ENCODE measurements at regions not wholly inside any gene's neighbourhood (a gene's known extent, or its start where the extent isn't known, plus 50 kb on each side); places are given as distances from the start of the nearest gene placed in this dataset.

DNA sequence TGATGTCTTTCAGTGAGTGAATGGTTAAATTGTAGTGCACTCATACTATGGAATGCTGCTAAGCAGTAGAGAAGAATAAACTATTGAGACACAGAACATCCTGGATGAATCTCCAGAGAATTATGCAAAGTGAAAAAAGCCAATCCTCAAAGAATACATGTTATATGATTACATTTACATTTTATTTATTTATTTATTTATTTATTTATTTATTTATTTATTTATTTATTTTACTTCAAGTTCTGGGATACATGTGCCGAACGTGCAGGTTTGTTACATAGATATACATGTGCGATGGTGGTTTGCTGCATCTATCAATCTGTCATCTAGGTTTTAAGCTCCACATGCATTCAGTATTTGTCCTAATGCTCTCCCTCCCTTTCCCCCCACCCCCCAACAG lies 175.8 kb upstream of the VGLL2 start:
- TF ChIP-seq MYC (IDR thresholded peaks at IDR 0.05; ENCODE audit: insufficient read depth, insufficient read length, insufficient replicate concordance, low read length, severe bottlenecking) (no peak), PAX8 (IDR thresholded peaks at IDR 0.05) (no peak), EZH2 (IDR thresholded peaks at IDR 0.05; ENCODE audit: borderline replicate concordance, control insufficient read depth, low read depth, low read length) (no peak), SP1 (IDR thresholded peaks at IDR 0.05; ENCODE audit: low read depth, low read length) (no peak), MXI1 (IDR thresholded peaks at IDR 0.05; ENCODE audit: low read depth, low read length) (no peak)
- TF ChIP-seq, protein P1, sequence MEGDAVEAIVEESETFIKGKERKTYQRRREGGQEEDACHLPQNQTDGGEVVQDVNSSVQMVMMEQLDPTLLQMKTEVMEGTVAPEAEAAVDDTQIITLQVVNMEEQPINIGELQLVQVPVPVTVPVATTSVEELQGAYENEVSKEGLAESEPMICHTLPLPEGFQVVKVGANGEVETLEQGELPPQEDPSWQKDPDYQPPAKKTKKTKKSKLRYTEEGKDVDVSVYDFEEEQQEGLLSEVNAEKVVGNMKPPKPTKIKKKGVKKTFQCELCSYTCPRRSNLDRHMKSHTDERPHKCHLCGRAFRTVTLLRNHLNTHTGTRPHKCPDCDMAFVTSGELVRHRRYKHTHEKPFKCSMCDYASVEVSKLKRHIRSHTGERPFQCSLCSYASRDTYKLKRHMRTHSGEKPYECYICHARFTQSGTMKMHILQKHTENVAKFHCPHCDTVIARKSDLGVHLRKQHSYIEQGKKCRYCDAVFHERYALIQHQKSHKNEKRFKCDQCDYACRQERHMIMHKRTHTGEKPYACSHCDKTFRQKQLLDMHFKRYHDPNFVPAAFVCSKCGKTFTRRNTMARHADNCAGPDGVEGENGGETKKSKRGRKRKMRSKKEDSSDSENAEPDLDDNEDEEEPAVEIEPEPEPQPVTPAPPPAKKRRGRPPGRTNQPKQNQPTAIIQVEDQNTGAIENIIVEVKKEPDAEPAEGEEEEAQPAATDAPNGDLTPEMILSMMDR (IDR thresholded peaks at IDR 0.05 in 2 of 3, conservative IDR thresholded peaks at IDR 0.05 in 1 of 3; ENCODE audit: control insufficient read depth in 2 of 3, extremely low read depth in 1 of 3, insufficient read depth in 1 of 3, low read depth in 3 of 3, low read length in 3 of 3): no peak
- TF ChIP-seq, protein P2, sequence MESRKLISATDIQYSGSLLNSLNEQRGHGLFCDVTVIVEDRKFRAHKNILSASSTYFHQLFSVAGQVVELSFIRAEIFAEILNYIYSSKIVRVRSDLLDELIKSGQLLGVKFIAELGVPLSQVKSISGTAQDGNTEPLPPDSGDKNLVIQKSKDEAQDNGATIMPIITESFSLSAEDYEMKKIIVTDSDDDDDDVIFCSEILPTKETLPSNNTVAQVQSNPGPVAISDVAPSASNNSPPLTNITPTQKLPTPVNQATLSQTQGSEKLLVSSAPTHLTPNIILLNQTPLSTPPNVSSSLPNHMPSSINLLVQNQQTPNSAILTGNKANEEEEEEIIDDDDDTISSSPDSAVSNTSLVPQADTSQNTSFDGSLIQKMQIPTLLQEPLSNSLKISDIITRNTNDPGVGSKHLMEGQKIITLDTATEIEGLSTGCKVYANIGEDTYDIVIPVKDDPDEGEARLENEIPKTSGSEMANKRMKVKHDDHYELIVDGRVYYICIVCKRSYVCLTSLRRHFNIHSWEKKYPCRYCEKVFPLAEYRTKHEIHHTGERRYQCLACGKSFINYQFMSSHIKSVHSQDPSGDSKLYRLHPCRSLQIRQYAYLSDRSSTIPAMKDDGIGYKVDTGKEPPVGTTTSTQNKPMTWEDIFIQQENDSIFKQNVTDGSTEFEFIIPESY (IDR thresholded peaks at IDR 0.05): no peak
